Osteoblast (primary cell): ENCODE measurements at regions not wholly inside any gene's neighbourhood (a gene's known extent, or its start where the extent isn't known, plus 50 kb on each side); places are given as distances from the start of the nearest gene placed in this dataset.

Experiments used
- DNase-seq: peaks from one replicate; pipeline ENCODE4 v3.0.0; 2011; ENCODE audit warnings: low spot score, mixed read lengths; ENCODE audit not compliant: insufficient read length; ENCODE audit errors: missing footprints
- H2AFZ ChIP-seq: 2 replicates; pipeline ENCODE4 v1.6.0; 2011; ENCODE audit warnings: mild to moderate bottlenecking, low read length
- H3K27ac ChIP-seq: 2 replicates; pipeline ENCODE4 v1.5.1; 2011; ENCODE audit warnings: mild to moderate bottlenecking, low read depth, low read length, moderate library complexity
- H3K27me3 ChIP-seq: 2 replicates; pipeline ENCODE4 v1.6.0; 2012; ENCODE audit warnings: mild to moderate bottlenecking, control low read depth, inconsistent platforms, low read length, moderate library complexity; ENCODE audit not compliant: insufficient read depth
- H3K36me3 ChIP-seq: 2 replicates; pipeline ENCODE4 v1.5.1; 2011; ENCODE audit warnings: mild to moderate bottlenecking, low read length, control low read depth, moderate library complexity; ENCODE audit not compliant: insufficient read depth
- H3K4me1 ChIP-seq: 2 replicates; pipeline ENCODE4 v1.5.1; 2011; ENCODE audit warnings: mild to moderate bottlenecking, low read length, control low read depth, moderate library complexity; ENCODE audit not compliant: insufficient read depth
- H3K4me2 ChIP-seq: 2 replicates; pipeline ENCODE4 v1.6.0; 2011; ENCODE audit warnings: mild to moderate bottlenecking, low read length; ENCODE audit not compliant: insufficient read depth
- H3K4me3 ChIP-seq: fragments of 200-600 bp; sonication (generic); 3 replicates; pipeline ENCODE4 v1.5.1; 2012; ENCODE audit warnings: mild to moderate bottlenecking, low read length, inconsistent platforms; ENCODE audit not compliant: insufficient read depth
- H3K79me2 ChIP-seq: 2 replicates; pipeline ENCODE4 v1.6.0; 2012; ENCODE audit warnings: mild to moderate bottlenecking, low read length, control low read depth, inconsistent platforms; ENCODE audit not compliant: insufficient read depth
- H3K9me3 ChIP-seq: 2 replicates; pipeline ENCODE4 v1.5.1; 2011; ENCODE audit warnings: low read depth, low read length, control low read depth
- H4K20me1 ChIP-seq: 2 replicates; pipeline ENCODE4 v1.6.0; 2012; ENCODE audit warnings: mild to moderate bottlenecking, low read length, control low read depth; ENCODE audit not compliant: insufficient read depth
- TF ChIP-seq, protein P1 (sequence below): IDR thresholded peaks from 2 replicates; pipeline ENCODE4 v1.5.1; 2011; ENCODE audit warnings: mild to moderate bottlenecking, low read depth, low read length, moderate library complexity; ENCODE audit errors: extremely low read depth

DNA sequence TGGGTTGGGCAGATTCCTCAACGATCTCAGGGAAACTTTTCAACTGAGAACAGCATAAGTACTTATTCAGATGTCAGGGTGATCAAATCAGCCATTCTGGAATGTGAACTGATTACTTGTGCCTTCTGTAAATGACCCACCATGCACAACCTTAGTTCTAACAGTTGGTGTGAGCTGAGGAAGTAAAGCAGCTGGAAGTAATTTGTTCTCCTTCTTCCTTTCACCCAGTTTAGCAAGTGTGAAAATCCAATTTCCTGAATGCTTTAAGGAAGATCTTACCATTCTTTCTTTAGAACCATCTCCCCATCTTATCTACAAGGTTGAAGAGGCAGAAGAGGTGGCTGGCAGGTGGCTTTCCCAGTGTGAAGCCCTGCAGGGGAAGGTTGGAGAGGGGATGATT lies 781.6 kb downstream of the ETS1 start:
- Histone ChIP-seq H3K4me1 (no peaks in the 10 kb centered on the region), H3K79me2 (no peaks in the 10 kb centered on the region), H3K4me3 (no peak overlapping the region), H3K27ac (no peak overlapping the region), H3K4me2 (no peak overlapping the region), H4K20me1 (no peaks in the 10 kb centered on the region), H3K36me3 (no peaks in the 10 kb centered on the region), H3K9me3 (no peaks in the 10 kb centered on the region), H3K27me3 (no peaks in the 10 kb centered on the region), H2AFZ (no peak overlapping the region)
- TF ChIP-seq, protein P1, sequence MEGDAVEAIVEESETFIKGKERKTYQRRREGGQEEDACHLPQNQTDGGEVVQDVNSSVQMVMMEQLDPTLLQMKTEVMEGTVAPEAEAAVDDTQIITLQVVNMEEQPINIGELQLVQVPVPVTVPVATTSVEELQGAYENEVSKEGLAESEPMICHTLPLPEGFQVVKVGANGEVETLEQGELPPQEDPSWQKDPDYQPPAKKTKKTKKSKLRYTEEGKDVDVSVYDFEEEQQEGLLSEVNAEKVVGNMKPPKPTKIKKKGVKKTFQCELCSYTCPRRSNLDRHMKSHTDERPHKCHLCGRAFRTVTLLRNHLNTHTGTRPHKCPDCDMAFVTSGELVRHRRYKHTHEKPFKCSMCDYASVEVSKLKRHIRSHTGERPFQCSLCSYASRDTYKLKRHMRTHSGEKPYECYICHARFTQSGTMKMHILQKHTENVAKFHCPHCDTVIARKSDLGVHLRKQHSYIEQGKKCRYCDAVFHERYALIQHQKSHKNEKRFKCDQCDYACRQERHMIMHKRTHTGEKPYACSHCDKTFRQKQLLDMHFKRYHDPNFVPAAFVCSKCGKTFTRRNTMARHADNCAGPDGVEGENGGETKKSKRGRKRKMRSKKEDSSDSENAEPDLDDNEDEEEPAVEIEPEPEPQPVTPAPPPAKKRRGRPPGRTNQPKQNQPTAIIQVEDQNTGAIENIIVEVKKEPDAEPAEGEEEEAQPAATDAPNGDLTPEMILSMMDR = no peak
- DNase-seq = no peak

DNA sequence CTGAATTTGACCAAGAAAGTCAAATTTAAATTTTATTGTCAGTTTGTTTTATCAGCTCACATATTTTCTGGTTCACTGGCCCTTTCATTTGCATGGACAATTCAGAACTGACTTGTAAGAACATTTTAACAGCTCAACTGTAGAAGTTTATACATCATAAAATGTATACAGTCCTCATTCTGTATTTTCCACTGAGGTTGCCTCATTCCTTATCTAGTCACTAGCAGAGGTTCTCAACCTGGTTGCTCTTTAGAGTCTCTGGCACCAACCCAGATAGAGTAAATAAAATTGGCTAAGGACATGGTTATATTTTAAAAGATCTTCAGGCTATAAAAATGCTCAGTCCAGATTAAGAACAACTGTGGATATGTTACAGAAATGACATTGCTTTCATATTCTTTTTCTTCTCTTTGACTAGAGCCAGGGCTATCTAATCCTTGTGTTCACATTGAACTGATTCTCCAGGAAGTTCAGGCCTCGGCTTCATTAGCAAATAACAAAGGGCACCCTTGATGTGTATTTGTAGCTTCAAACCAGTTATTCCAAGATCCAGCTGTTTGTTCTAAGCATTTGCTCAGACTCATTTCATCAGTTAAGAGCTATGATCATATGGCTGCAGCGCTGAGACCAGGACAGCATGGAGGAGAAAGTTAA lies 782.5 kb downstream of the ETS1 start:
- Histone ChIP-seq H3K9me3 (no peaks in the 10 kb centered on the region), H3K27ac (no peak overlapping the region), H3K4me3 (no peak overlapping the region), H3K27me3 (no peaks in the 10 kb centered on the region), H4K20me1 (no peaks in the 10 kb centered on the region), H3K4me1 (no peaks in the 10 kb centered on the region), H3K79me2 (no peaks in the 10 kb centered on the region), H3K4me2 (no peak overlapping the region), H2AFZ (no peak overlapping the region), H3K36me3 (no peaks in the 10 kb centered on the region)
- TF ChIP-seq, protein P1 = no peak
- no peak for DNase-seq

DNA sequence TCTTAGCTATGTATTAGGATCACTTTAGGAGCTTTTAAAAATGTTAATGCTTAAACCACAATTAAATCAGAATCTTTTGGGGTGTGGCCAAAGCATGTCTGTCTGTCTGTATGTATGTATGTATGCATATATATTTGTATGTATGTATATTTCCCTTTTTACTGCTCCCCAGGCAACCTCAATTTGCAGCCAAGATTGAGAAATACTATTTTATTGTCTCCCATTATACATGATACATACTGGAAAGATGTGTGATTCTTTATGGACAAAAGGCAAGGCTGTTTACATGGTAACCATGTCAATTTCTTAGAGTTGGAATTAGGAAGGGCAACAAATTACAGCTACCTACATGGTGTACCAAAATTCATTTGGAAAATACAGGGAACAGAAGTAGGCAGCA lies 783.6 kb downstream of the ETS1 start:
- Histone ChIP-seq H3K4me2 (no peak overlapping the region), H3K27me3 (no peaks in the 10 kb centered on the region), H3K27ac (no peak overlapping the region), H3K4me3 (no peak overlapping the region), H3K9me3 (no peaks in the 10 kb centered on the region), H4K20me1 (no peaks in the 10 kb centered on the region), H3K36me3 (no peaks in the 10 kb centered on the region), H2AFZ (no peak overlapping the region), H3K4me1 (no peaks in the 10 kb centered on the region), H3K79me2 (no peaks in the 10 kb centered on the region)
- DNase-seq = no peak
- TF ChIP-seq, protein P1 = no peak

DNA sequence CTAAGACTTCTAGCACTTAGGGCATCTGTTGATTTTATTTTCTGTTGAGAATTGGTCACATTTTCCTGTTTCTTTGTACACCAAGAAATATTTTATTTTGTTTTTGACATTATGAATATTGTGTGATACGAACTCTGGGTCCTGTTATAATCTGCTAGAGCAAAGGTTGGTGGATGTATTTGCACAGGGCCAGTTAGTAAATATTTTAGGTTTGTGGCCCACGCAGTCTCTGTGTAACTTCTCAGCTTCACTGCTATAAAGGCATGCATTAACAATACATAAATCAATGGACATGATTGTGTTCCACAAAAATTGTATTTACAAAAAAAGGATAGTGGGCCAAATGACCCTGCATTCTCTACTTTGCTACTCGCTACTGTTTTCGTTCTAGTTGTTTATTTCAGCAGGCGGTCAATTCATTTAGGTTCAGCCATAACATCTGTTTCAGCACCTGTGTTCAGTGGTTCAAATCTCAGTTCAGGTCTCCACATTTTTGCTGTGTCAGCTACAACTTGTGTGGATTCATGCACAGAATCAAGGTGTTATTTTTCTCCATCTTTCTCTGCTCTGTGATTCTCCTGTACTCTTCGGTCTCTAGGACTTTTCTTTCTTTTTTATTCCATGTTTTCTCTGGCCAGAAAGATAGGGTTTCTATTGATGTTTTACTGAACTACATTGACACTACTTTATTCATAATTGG lies 786.2 kb downstream of the ETS1 start:
- Histone ChIP-seq H2AFZ (no peak overlapping the region), H3K9me3 (no peaks in the 10 kb centered on the region), H3K27ac (no peak overlapping the region), H3K79me2 (no peaks in the 10 kb centered on the region), H3K27me3 (no peaks in the 10 kb centered on the region), H3K4me2 (no peak overlapping the region), H3K4me3 (no peak overlapping the region), H4K20me1 (no peaks in the 10 kb centered on the region), H3K36me3 (no peaks in the 10 kb centered on the region), H3K4me1 (no peaks in the 10 kb centered on the region)
- TF ChIP-seq, protein P1 = no peak
- DNase-seq = no peak
